Endothelial cell of umbilical vein (primary cell): ENCODE measurements at regions not wholly inside any gene's neighbourhood (a gene's known extent, or its start where the extent isn't known, plus 50 kb on each side); places are given as distances from the start of the nearest gene placed in this dataset.

Experiments used
- BruUV-seq: library from RNA; stranded (reverse); fragments of 400-500 nt; replicated peaks from 2 replicates; lab custom pipeline; 2021; lab: Mats Ljungman, UMichigan
- CTCF ChIA-PET: fragments of 300-600, 350-600 bp; sonication (Branson Sonifier 250); formaldehyde crosslinking; loops from one replicate; lab custom pipeline; 2021; ENCODE audit warnings: antibody characterized with exemption, inconsistent platforms; lab: Charles Lee
- POLR2A ChIA-PET: fragments of 300-600, 350-600 bp; sonication (Branson Sonifier 250); formaldehyde crosslinking; loops from one replicate; lab custom pipeline; 2021; ENCODE audit warnings: antibody characterized with exemption, inconsistent platforms; lab: Charles Lee
- DNase-seq: peaks from one replicate; pipeline ENCODE4 v3.0.0-alpha.2; 2011; ENCODE audit warnings: low read depth, low spot score
- FAIRE-seq: peaks from 2 replicates; lab custom pipeline; 2011; peaks lifted over from hg19 to GRCh38; lab: Jason Lieb, UNC
- H2AFZ ChIP-seq: 2 replicates; pipeline ENCODE4 v1.6.0; 2012; ENCODE audit warnings: low read depth, low read length, control low read depth, inconsistent platforms
- H3K27ac ChIP-seq: 2 replicates; pipeline ENCODE4 v1.5.1; 2011; ENCODE audit warnings: low read depth, mild to moderate bottlenecking, control low read depth, low read length, moderate library complexity; ENCODE audit not compliant: insufficient read depth
- H3K27me3 ChIP-seq, 2 experiments: 2 replicates each; pipeline versions ENCODE4 v1.6.0 to v1.6.1; 2011; ENCODE audit warnings: low read length in 2 of 2, mixed read lengths in 1 of 2; ENCODE audit not compliant: control insufficient read depth in 2 of 2, insufficient read depth in 2 of 2
- H3K36me3 ChIP-seq, 2 experiments: 2 replicates in 1 of 2; 3 replicates in 1 of 2; pipeline ENCODE4 v1.5.1; 2011; ENCODE audit warnings: low read length in 2 of 2, mild to moderate bottlenecking in 1 of 2, moderate library complexity in 1 of 2; ENCODE audit not compliant: control insufficient read depth in 2 of 2, insufficient read depth in 2 of 2; ENCODE audit errors: extremely low read depth in 1 of 2
- H3K4me1 ChIP-seq: 3 replicates; pipeline ENCODE4 v1.5.1; 2011; ENCODE audit warnings: mild to moderate bottlenecking, low read length; ENCODE audit not compliant: control insufficient read depth, insufficient read depth; ENCODE audit errors: extremely low read depth
- H3K4me2 ChIP-seq: 2 replicates; pipeline ENCODE4 v1.6.1; 2011; ENCODE audit warnings: low read length, control low read depth, mixed read lengths; ENCODE audit not compliant: insufficient read depth
- H3K4me3 ChIP-seq, 3 experiments: fragments of 200-600 bp in 1 of 3; sonication (generic), shearing (Covaris generic) in 1 of 3; replicated peaks in 1 of 3; 2 replicates each; pipeline ENCODE4 v1.5.1; 2011 to 2016; ENCODE audit warnings: control low read depth in 3 of 3, low read length in 3 of 3, mild to moderate bottlenecking in 2 of 3, inconsistent platforms in 1 of 3, low read depth in 1 of 3, moderate library complexity in 1 of 3; ENCODE audit not compliant: insufficient read depth in 1 of 3
- H3K79me2 ChIP-seq: 2 replicates; pipeline ENCODE4 v1.6.0; 2012; ENCODE audit warnings: low read length, inconsistent platforms; ENCODE audit not compliant: control insufficient read depth, insufficient read depth
- H3K9ac ChIP-seq: replicated peaks from 2 replicates; pipeline ENCODE3; 2011; ENCODE audit warnings: low read length, control low read depth; ENCODE audit not compliant: insufficient read depth; ENCODE audit errors: extremely low read depth
- H3K9me1 ChIP-seq: replicated peaks from 3 replicates; pipeline ENCODE4 v1.6.0; 2011; ENCODE audit warnings: mild to moderate bottlenecking, low read length; ENCODE audit not compliant: control insufficient read depth, insufficient read depth; ENCODE audit errors: extremely low read depth
- H3K9me3 ChIP-seq: replicated peaks from 2 replicates; pipeline ENCODE4 v1.5.1; 2012; ENCODE audit warnings: low read length, inconsistent platforms; ENCODE audit not compliant: control insufficient read depth, insufficient read depth
- H4K20me1 ChIP-seq: replicated peaks from 2 replicates; pipeline ENCODE3; 2011; ENCODE audit warnings: mild to moderate bottlenecking, low read length; ENCODE audit not compliant: control insufficient read depth, insufficient read depth; ENCODE audit errors: extremely low read depth
- EZH2 ChIP-seq: IDR thresholded peaks from 2 replicates; pipeline ENCODE4 v1.6.1; 2012; ENCODE audit warnings: borderline replicate concordance, low read depth, mild to moderate bottlenecking, moderate library complexity, low read length, inconsistent platforms; ENCODE audit not compliant: severe bottlenecking
- FOS ChIP-seq: IDR thresholded peaks from 2 replicates; pipeline ENCODE4 v1.6.1; 2011; ENCODE audit warnings: mild to moderate bottlenecking, low read length, moderate library complexity, borderline replicate concordance; ENCODE audit not compliant: insufficient read depth
- GATA2 ChIP-seq: IDR thresholded peaks from 2 replicates; pipeline ENCODE4 v1.7.0; 2011; ENCODE audit warnings: low read depth, mild to moderate bottlenecking, moderate library complexity, mixed read lengths, low read length; ENCODE audit not compliant: insufficient read length, insufficient read depth
- JUN ChIP-seq: IDR thresholded peaks from 2 replicates; pipeline ENCODE4 v1.6.1; 2011; ENCODE audit warnings: borderline replicate concordance, low read depth; ENCODE audit not compliant: insufficient read length, insufficient read depth
- MYC ChIP-seq: IDR thresholded peaks from one replicate; pipeline ENCODE4 v1.6.1; 2011; ENCODE audit warnings: mild to moderate bottlenecking, low read depth, low read length
- POLR2A ChIP-seq: IDR thresholded peaks from 2 replicates; pipeline ENCODE4 v1.6.1; 2012; ENCODE audit warnings: low read depth, mild to moderate bottlenecking, control low read depth, low read length
- POLR2AphosphoS5 ChIP-seq: IDR thresholded peaks from 2 replicates; pipeline ENCODE4 v1.6.1; 2012; ENCODE audit warnings: low read depth, mild to moderate bottlenecking, control low read depth, low read length, moderate library complexity; ENCODE audit not compliant: insufficient read depth
- dilution Hi-C: fragments of 300-500 bp; cut with MboI; formaldehyde crosslinking; loops from one replicate; pipeline ENCODE4 v1.15.0; 2019; ENCODE audit warnings: low sequenced_read_pairs; ENCODE audit not compliant: extremely low pct_ligation_motif_present
- intact Hi-C: fragments of 100-400 bp; cut with micrococcal nuclease; formaldehyde crosslinking; loops from one replicate; pipeline ENCODE4 v1.10.0; 2022
- TF ChIP-seq, protein P1 (sequence below): IDR thresholded peaks from 2 replicates; pipeline ENCODE4 v1.6.1; 2011; ENCODE audit not compliant: insufficient read depth, insufficient read length
- TF ChIP-seq, protein P2 (sequence below), 2 donors: IDR thresholded peaks; 1 replicate in 1 of 2; 2 replicates in 1 of 2; pipeline ENCODE4 v1.5.1; 2011; ENCODE audit warnings: low read length in 2 of 2, mild to moderate bottlenecking in 2 of 2, moderate library complexity in 2 of 2, control low read depth in 1 of 2, inconsistent platforms in 1 of 2, low read depth in 1 of 2; ENCODE audit not compliant: insufficient read depth in 1 of 2; ENCODE audit errors: extremely low read depth in 1 of 2

DNA sequence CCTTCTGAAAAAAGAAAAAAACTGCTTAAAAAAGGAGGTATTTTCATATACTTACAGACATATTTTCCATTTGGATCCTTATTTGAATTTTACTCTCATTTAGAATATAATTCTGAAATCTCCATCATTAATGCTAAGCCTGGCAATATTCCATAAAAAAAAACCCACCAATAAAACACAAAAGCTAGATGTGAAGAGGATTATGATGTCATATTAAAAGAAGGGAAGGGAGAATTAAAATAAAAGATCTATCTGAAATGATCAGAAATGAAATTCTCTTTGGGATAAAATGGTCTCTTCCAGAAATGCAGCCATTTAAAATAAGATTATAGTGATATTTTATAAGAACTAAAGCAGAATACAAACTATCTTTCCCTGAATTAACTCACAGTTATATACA lies 206.7 kb upstream of the CAMK1G start:
- H3K36me3 ChIP-seq, result no peaks in the 10 kb centered on the region
- FAIRE-seq (no peak), DNase-seq (no peak)
- no peak overlapping the region for H3K9ac ChIP-seq
- no peak overlapping the region for H3K4me3 ChIP-seq
- no peaks in the 10 kb centered on the region for H3K27me3 ChIP-seq
- no peak overlapping the region for H2AFZ ChIP-seq
- POLR2A ChIA-PET, result no interaction called here
- H3K9me1 ChIP-seq, result no peaks in the 10 kb centered on the region
- no peaks in the 10 kb centered on the region for H3K4me1 ChIP-seq
- intact Hi-C loops, result no loop called here
- H3K27ac ChIP-seq, result no peak overlapping the region
- dilution Hi-C loops, result no loop called here
- H3K9me3 ChIP-seq, result no peaks in the 10 kb centered on the region
- H3K4me2 ChIP-seq, result no peak overlapping the region
- no TSS peak for BruUV-seq
- no peak for TF ChIP-seq POLR2A
- TF ChIP-seq FOS, result no peak
- no peak for TF ChIP-seq MYC
- TF ChIP-seq GATA2, result no peak
- no peak for TF ChIP-seq JUN
- no peak for TF ChIP-seq EZH2
- TF ChIP-seq POLR2AphosphoS5, result no peak
- TF ChIP-seq, protein P1, sequence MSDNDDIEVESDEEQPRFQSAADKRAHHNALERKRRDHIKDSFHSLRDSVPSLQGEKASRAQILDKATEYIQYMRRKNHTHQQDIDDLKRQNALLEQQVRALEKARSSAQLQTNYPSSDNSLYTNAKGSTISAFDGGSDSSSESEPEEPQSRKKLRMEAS, result no peak
- TF ChIP-seq, protein P2, sequence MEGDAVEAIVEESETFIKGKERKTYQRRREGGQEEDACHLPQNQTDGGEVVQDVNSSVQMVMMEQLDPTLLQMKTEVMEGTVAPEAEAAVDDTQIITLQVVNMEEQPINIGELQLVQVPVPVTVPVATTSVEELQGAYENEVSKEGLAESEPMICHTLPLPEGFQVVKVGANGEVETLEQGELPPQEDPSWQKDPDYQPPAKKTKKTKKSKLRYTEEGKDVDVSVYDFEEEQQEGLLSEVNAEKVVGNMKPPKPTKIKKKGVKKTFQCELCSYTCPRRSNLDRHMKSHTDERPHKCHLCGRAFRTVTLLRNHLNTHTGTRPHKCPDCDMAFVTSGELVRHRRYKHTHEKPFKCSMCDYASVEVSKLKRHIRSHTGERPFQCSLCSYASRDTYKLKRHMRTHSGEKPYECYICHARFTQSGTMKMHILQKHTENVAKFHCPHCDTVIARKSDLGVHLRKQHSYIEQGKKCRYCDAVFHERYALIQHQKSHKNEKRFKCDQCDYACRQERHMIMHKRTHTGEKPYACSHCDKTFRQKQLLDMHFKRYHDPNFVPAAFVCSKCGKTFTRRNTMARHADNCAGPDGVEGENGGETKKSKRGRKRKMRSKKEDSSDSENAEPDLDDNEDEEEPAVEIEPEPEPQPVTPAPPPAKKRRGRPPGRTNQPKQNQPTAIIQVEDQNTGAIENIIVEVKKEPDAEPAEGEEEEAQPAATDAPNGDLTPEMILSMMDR (IDR thresholded peaks at IDR 0.05; ENCODE audit: extremely low read depth in 1 of 2, insufficient read depth in 1 of 2, low read depth in 1 of 2, low read length in 2 of 2), result no peak
- CTCF ChIA-PET, result interaction anchor here (1.0 to 1.2 kb wide), 2 partner anchors 10 to 21 kb away, joined by 3 read pairs; no protein-coding TSS in a partner anchor
- no peaks in the 10 kb centered on the region for H4K20me1 ChIP-seq
- H3K79me2 ChIP-seq, result no peaks in the 10 kb centered on the region
